Fibroblast of skin of scalp (primary cell): ENCODE measurements at regions not wholly inside any gene's neighbourhood (a gene's known extent, or its start where the extent isn't known, plus 50 kb on each side); places are given as distances from the start of the nearest gene placed in this dataset.
"Not testable (repeated sequence)": the region's sequence is repeated elsewhere in the genome, so short reads cannot be mapped to it uniquely, and the experiment has no call there.

Source experiments
- DNase-seq: peaks from one replicate; pipeline ENCODE4 v3.0.0-alpha.2; 2013

GRCh38 chr13:74274916-74275315, 140.7 kb upstream of the KLF12 start:
- DNase-seq: peak; percentile 56

- no peak for DNase-seq
These were observed 139.4 kb upstream of the KLF12 start for GRCh38 chr13:74273581-74273980.

GRCh38 chr13:74272826-74273225, 138.6 kb upstream of the KLF12 start:
- DNase-seq: no peak

GRCh38 chr13:74270018-74270417, 135.8 kb upstream of the KLF12 start:
- no peak for DNase-seq

- no peak for DNase-seq
These were observed 132.7 kb upstream of the KLF12 start for GRCh38 chr13:74266861-74267260.

GRCh38 chr13:74266309-74266708, 132.1 kb upstream of the KLF12 start:
- DNase-seq: no peak

GRCh38 chr13:74264333-74264732, 130.1 kb upstream of the KLF12 start:
- no peak for DNase-seq

- not testable (repeated sequence) for DNase-seq
These were observed 126.2 kb upstream of the KLF12 start for GRCh38 chr13:74260420-74260819.

- DNase-seq: no peak
These were observed 125.4 kb upstream of the KLF12 start for GRCh38 chr13:74259641-74260040.

GRCh38 chr13:74258961-74259360, 124.8 kb upstream of the KLF12 start:
- DNase-seq: no peak

- DNase-seq: no peak
These were observed 122.8 kb upstream of the KLF12 start for GRCh38 chr13:74256969-74257368.

- no peak for DNase-seq
These were observed 119.0 kb upstream of the KLF12 start for GRCh38 chr13:74253161-74253560.

- DNase-seq: no peak
These were observed 117.7 kb upstream of the KLF12 start for GRCh38 chr13:74251778-74252519.

GRCh38 chr13:74250738-74251190, 116.6 kb upstream of the KLF12 start:
- DNase-seq: peak; percentile 77

- DNase-seq: no peak
These were observed 114.3 kb upstream of the KLF12 start for GRCh38 chr13:74248477-74248876.

- peak; percentile 52 for DNase-seq
These were observed 112.3 kb upstream of the KLF12 start for GRCh38 chr13:74246487-74246886.

- DNase-seq: peak; percentile 85
These were observed 109.7 kb upstream of the KLF12 start for GRCh38 chr13:74243637-74244526.

- DNase-seq: not testable (repeated sequence)
These were observed 107.1 kb upstream of the KLF12 start for GRCh38 chr13:74241343-74241742.

GRCh38 chr13:74230984-74231501, 96.8 kb upstream of the KLF12 start:
- no peak for DNase-seq

- no peak for DNase-seq
These were observed 95.0 kb upstream of the KLF12 start for GRCh38 chr13:74229242-74229641.

- DNase-seq: no peak
These were observed 93.4 kb upstream of the KLF12 start for GRCh38 chr13:74227476-74228158.

GRCh38 chr13:74226791-74227475, 92.7 kb upstream of the KLF12 start:
- DNase-seq: peak; percentile 68
